ENCODE measurements at regions not wholly inside any gene's neighbourhood (a gene's known extent, or its start where the extent isn't known, plus 50 kb on each side); places are given as distances from the start of the nearest gene placed in this dataset.

GRCh38 chr18:45197526-45197970, 417.7 kb upstream of the SLC14A2 start:
- no peak for TF ChIP-seq POLR2A (IDR thresholded peaks at IDR 0.05)
- TF ChIP-seq EP300 (IDR thresholded peaks at IDR 0.05) = no peak
- no peak for TF ChIP-seq CTCF (IDR thresholded peaks at IDR 0.05)
- no peak for TF ChIP-seq POLR2AphosphoS5 (IDR thresholded peaks at IDR 0.05)

Measured in stomach (tissue), 4 donors.